GM12874 (cell line): ENCODE measurements at regions not wholly inside any gene's neighbourhood (a gene's known extent, or its start where the extent isn't known, plus 50 kb on each side); places are given as distances from the start of the nearest gene placed in this dataset.

Experiments used
- CTCF ChIP-seq: IDR thresholded peaks from 2 replicates; pipeline ENCODE4 v1.5.1; 2011; ENCODE audit warnings: low read depth, mild to moderate bottlenecking, control low read depth, low read length, moderate library complexity; ENCODE audit not compliant: insufficient read depth

GRCh38 chr13:66216728-66217127, 1013.4 kb downstream of the PCDH9 start:
- no peak for TF ChIP-seq CTCF

- TF ChIP-seq CTCF: no peak
These were observed 1015.7 kb downstream of the PCDH9 start for GRCh38 chr13:66214467-66214866.

- TF ChIP-seq CTCF: no peak
These were observed 1017.6 kb downstream of the PCDH9 start for GRCh38 chr13:66212511-66212910.

- no peak for TF ChIP-seq CTCF
These were observed 1019.5 kb downstream of the PCDH9 start for GRCh38 chr13:66210677-66211076.

- no peak for TF ChIP-seq CTCF
These were observed 1021.5 kb downstream of the PCDH9 start for GRCh38 chr13:66208589-66208988.

- no peak for TF ChIP-seq CTCF
These were observed 1022.5 kb downstream of the PCDH9 start for GRCh38 chr13:66207610-66208009.

- no peak for TF ChIP-seq CTCF
These were observed 1024.3 kb downstream of the PCDH9 start for GRCh38 chr13:66205807-66206206.

- TF ChIP-seq CTCF: no peak
These were observed 1029.6 kb downstream of the PCDH9 start for GRCh38 chr13:66200555-66200954.
